ENCODE measurements at regions not wholly inside any gene's neighbourhood (a gene's known extent, or its start where the extent isn't known, plus 50 kb on each side); places are given as distances from the start of the nearest gene placed in this dataset.

DNA sequence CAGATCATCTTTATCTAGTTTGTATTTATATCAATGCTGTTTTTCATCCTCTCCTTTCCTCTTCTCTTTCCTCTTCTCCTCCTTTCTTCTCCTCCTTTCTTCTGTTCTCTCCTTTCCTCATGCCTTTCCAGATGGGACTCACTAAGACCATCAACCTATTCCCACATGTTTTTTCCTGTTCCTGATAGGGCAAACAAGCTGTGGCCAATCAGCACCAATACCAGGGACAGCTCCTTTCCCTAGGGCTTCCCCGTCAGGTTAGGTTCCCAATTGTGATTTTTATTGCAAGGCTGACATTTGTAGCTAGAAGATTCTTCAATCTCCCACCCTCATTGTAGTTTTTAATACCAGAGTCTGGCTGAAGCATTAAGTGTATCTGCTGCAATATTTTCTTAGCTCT, 76.3 kb upstream of the COL8A1 start:
- TF ChIP-seq CEBPB (IDR thresholded peaks at IDR 0.05) (no peak), FOXM1 (IDR thresholded peaks at IDR 0.05; ENCODE audit: borderline replicate concordance, low read depth) (no peak), YY1 (IDR thresholded peaks at IDR 0.05; ENCODE audit: low read depth) (no peak), TEAD4 (IDR thresholded peaks at IDR 0.05) (no peak), EP300 (IDR thresholded peaks at IDR 0.05; ENCODE audit: borderline replicate concordance) (no peak), ZBTB7A (IDR thresholded peaks at IDR 0.05; ENCODE audit: low read depth) (no peak), TCF12 (IDR thresholded peaks at IDR 0.05; ENCODE audit: low read depth) (no peak)
- TF ChIP-seq, protein P1, sequence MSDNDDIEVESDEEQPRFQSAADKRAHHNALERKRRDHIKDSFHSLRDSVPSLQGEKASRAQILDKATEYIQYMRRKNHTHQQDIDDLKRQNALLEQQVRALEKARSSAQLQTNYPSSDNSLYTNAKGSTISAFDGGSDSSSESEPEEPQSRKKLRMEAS (IDR thresholded peaks at IDR 0.05): no peak

All from Ishikawa (cell line).